ENCODE measurements at regions not wholly inside any gene's neighbourhood (a gene's known extent, or its start where the extent isn't known, plus 50 kb on each side); places are given as distances from the start of the nearest gene placed in this dataset.
"Not testable (repeated sequence)": the region's sequence is repeated elsewhere in the genome, so short reads cannot be mapped to it uniquely, and the experiment has no call there.

GRCh38 chr4:104930745-104931736 is 215.6 kb upstream of the TET2 start:
- H3K4me3 ChIP-seq (ENCODE audit: low read depth in 1 of 2, low read length in 2 of 2); H3K27ac ChIP-seq (ENCODE audit: low read depth, low read length); H3K9me3 ChIP-seq (ENCODE audit: control insufficient read depth in 1 of 2, low read length in 2 of 2); H3K36me3 ChIP-seq (ENCODE audit: control insufficient read depth in 1 of 2, insufficient read depth in 2 of 2, low read length in 2 of 2); H3K27me3 ChIP-seq (ENCODE audit: control insufficient read depth in 1 of 2, insufficient read depth in 2 of 2, low read length in 2 of 2); H3K4me1 ChIP-seq (ENCODE audit: control insufficient read depth in 1 of 2, insufficient read depth in 2 of 2, low read length in 2 of 2); H3K9ac ChIP-seq (ENCODE audit: low read depth in 1 of 2, low read length in 2 of 2): not testable (repeated sequence)

GRCh38 chr4:104938624-104939023 is 208.1 kb upstream of the TET2 start:
- Histone ChIP-seq H3K4me1 (ENCODE audit: control insufficient read depth in 1 of 2, insufficient read depth in 2 of 2, low read length in 2 of 2) (no peaks in the 10 kb centered on the region), H3K4me3 (ENCODE audit: low read depth in 1 of 2, low read length in 2 of 2) (no peak overlapping the region), H3K9ac (ENCODE audit: low read depth in 1 of 2, low read length in 2 of 2) (no peak overlapping the region), H3K27ac (ENCODE audit: low read depth, low read length) (no peak overlapping the region), H3K9me3 (ENCODE audit: control insufficient read depth in 1 of 2, low read length in 2 of 2) (no peaks in the 10 kb centered on the region), H3K36me3 (ENCODE audit: control insufficient read depth in 1 of 2, insufficient read depth in 2 of 2, low read length in 2 of 2) (no peaks in the 10 kb centered on the region), H3K27me3 (ENCODE audit: control insufficient read depth in 1 of 2, insufficient read depth in 2 of 2, low read length in 2 of 2) (no peaks in the 10 kb centered on the region)

DNA sequence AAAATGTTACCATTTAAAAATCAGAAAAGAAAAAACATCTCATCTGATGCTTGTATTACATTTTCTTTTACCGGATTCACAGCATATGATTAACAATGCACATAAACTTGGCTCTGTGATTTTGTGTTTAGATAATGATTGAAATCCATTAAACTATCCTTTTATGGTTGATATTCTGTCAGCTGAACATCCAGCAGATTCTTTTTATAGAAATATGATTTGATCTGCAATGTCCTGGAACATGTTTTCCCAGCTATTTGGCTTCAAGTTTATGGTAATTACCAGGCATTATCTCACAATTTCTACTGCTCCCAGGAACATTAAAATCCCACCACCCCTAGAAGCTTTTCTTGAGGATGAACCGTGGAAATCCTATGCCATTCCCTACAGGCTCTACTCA is 205.7 kb upstream of the TET2 start:
- no peak overlapping the region for H3K4me3 ChIP-seq (ENCODE audit: low read depth in 1 of 2, low read length in 2 of 2)
- no peak overlapping the region for H3K9ac ChIP-seq (ENCODE audit: low read depth in 1 of 2, low read length in 2 of 2)
- H3K36me3 ChIP-seq (ENCODE audit: control insufficient read depth in 1 of 2, insufficient read depth in 2 of 2, low read length in 2 of 2), result no peaks in the 10 kb centered on the region
- no peak overlapping the region for H3K27ac ChIP-seq (ENCODE audit: low read depth, low read length)
- H3K4me1 ChIP-seq (ENCODE audit: control insufficient read depth in 1 of 2, insufficient read depth in 2 of 2, low read length in 2 of 2), result no peaks in the 10 kb centered on the region
- no peaks in the 10 kb centered on the region for H3K9me3 ChIP-seq (ENCODE audit: control insufficient read depth in 1 of 2, low read length in 2 of 2)
- no peaks in the 10 kb centered on the region for H3K27me3 ChIP-seq (ENCODE audit: control insufficient read depth in 1 of 2, insufficient read depth in 2 of 2, low read length in 2 of 2)

DNA sequence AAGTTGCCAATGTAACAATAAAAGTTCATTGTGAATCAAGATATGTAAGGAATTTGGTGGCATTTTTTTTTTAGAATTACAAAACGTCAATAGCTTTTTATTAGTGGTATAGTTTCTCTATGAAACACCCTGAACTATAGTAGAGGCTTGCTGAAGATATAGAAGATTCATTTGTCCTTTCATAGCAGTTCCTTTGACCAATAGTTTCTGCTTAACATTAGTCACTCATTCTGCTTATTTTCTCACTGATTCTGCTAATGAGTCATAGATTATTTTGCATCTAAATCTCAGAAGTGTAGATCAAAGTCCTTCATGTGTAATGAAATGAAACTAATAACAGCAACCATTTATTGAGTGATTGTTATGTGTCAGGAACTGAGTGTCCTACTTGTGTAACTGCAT is 205.0 kb upstream of the TET2 start:
- Histone ChIP-seq H3K4me1 (ENCODE audit: control insufficient read depth in 1 of 2, insufficient read depth in 2 of 2, low read length in 2 of 2) (no peaks in the 10 kb centered on the region), H3K4me3 (ENCODE audit: low read depth in 1 of 2, low read length in 2 of 2) (no peak overlapping the region), H3K27ac (ENCODE audit: low read depth, low read length) (no peak overlapping the region), H3K9me3 (ENCODE audit: control insufficient read depth in 1 of 2, low read length in 2 of 2) (no peaks in the 10 kb centered on the region), H3K27me3 (ENCODE audit: control insufficient read depth in 1 of 2, insufficient read depth in 2 of 2, low read length in 2 of 2) (no peaks in the 10 kb centered on the region), H3K9ac (ENCODE audit: low read depth in 1 of 2, low read length in 2 of 2) (no peak overlapping the region), H3K36me3 (ENCODE audit: control insufficient read depth in 1 of 2, insufficient read depth in 2 of 2, low read length in 2 of 2) (no peaks in the 10 kb centered on the region)

DNA sequence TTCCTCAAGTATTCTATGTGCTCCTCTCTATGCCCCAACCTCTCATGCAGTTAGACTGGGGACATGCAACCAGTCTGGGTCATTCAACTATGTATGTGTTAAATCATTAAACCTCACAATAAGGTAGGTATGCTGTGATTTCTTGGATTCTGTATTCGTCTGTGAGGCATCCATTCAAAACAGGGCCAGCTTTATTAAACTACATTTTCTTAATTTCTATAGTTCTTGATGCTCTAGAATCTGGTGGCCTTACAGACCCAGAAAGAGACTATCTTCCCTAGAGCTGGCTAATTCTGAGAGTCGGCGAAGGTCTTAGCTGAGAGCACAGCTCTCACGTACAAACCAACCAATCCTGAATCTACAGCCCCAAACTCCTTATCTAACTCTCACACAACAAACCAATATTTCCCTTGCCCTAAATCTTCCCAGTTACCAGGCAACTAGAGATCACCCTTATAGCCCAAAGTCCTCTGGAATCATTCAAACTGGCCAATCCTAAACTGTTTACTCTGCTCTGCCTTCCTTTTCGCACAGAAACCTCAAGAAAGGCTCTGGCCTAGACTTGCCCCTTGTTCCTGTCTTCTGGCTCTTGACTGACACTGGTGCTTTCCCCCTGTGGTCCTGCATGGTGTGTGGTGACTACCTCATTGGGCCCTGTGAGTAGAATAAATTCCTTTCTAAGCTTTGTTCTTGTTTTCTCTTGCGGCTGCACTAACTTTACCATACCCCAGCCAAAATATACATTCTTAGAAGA is 203.5 kb upstream of the TET2 start:
- no peak overlapping the region for H3K9ac ChIP-seq (ENCODE audit: low read depth in 1 of 2, low read length in 2 of 2)
- H3K9me3 ChIP-seq (ENCODE audit: control insufficient read depth in 1 of 2, low read length in 2 of 2), result no peaks in the 10 kb centered on the region
- no peaks in the 10 kb centered on the region for H3K27me3 ChIP-seq (ENCODE audit: control insufficient read depth in 1 of 2, insufficient read depth in 2 of 2, low read length in 2 of 2)
- no peaks in the 10 kb centered on the region for H3K4me1 ChIP-seq (ENCODE audit: control insufficient read depth in 1 of 2, insufficient read depth in 2 of 2, low read length in 2 of 2)
- no peak overlapping the region for H3K4me3 ChIP-seq (ENCODE audit: low read depth in 1 of 2, low read length in 2 of 2)
- no peak overlapping the region for H3K27ac ChIP-seq (ENCODE audit: low read depth, low read length)
- no peaks in the 10 kb centered on the region for H3K36me3 ChIP-seq (ENCODE audit: control insufficient read depth in 1 of 2, insufficient read depth in 2 of 2, low read length in 2 of 2)

- Histone ChIP-seq H3K27me3 (ENCODE audit: control insufficient read depth in 1 of 2, insufficient read depth in 2 of 2, low read length in 2 of 2) (no peaks in the 10 kb centered on the region), H3K9ac (ENCODE audit: low read depth in 1 of 2, low read length in 2 of 2) (no peak overlapping the region), H3K36me3 (ENCODE audit: control insufficient read depth in 1 of 2, insufficient read depth in 2 of 2, low read length in 2 of 2) (no peaks in the 10 kb centered on the region), H3K27ac (ENCODE audit: low read depth, low read length) (no peak overlapping the region), H3K9me3 (ENCODE audit: control insufficient read depth in 1 of 2, low read length in 2 of 2) (no peaks in the 10 kb centered on the region), H3K4me1 (ENCODE audit: control insufficient read depth in 1 of 2, insufficient read depth in 2 of 2, low read length in 2 of 2) (no peaks in the 10 kb centered on the region), H3K4me3 (ENCODE audit: low read depth in 1 of 2, low read length in 2 of 2) (no peak overlapping the region)
These were observed 202.1 kb upstream of the TET2 start for GRCh38 chr4:104944596-104944995.

- Histone ChIP-seq H3K9me3 (ENCODE audit: control insufficient read depth in 1 of 2, low read length in 2 of 2) (no peaks in the 10 kb centered on the region), H3K4me3 (ENCODE audit: low read depth in 1 of 2, low read length in 2 of 2) (no peak overlapping the region), H3K36me3 (ENCODE audit: control insufficient read depth in 1 of 2, insufficient read depth in 2 of 2, low read length in 2 of 2) (no peaks in the 10 kb centered on the region), H3K9ac (ENCODE audit: low read depth in 1 of 2, low read length in 2 of 2) (no peak overlapping the region), H3K27me3 (ENCODE audit: control insufficient read depth in 1 of 2, insufficient read depth in 2 of 2, low read length in 2 of 2) (no peaks in the 10 kb centered on the region), H3K4me1 (ENCODE audit: control insufficient read depth in 1 of 2, insufficient read depth in 2 of 2, low read length in 2 of 2) (peaks cover 4 to 6% of the 10 kb centered on the region in 2 donors), H3K27ac (ENCODE audit: low read depth, low read length) (no peak overlapping the region)
These were observed 182.1 kb upstream of the TET2 start for GRCh38 chr4:104964410-104965175.

DNA sequence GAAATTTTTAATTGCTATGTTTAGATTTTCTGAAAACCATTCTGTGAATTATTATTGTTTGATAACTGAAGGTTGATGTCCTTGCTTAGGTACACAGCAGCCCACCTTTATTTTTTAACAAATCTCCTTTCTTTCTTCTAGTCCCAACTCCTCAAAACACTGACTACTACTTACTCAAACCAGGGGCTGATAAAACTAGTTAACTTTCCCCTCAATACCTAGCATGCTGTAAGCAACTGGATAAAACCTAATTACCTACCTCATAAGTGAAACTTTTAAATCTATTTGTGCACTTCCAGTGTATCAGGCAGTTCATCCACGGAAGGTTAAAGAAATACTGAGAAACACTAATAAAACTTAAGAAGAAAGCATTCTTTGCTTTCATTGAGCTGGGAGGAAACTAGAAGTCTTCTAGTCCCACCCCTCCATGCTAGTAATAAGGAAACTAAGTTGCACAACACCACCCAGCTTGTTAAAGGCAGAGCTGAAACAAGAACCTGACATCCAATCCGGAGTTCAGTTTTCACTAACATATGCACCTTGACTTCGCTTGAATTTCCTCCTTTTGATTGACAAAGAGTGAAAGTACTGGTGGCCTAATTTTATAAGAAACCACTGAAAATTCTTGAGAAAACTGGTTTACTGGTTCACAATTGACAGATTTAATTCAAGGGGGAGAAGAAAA is 180.2 kb upstream of the TET2 start:
- Histone ChIP-seq H3K4me3 (ENCODE audit: low read depth in 1 of 2, low read length in 2 of 2) (peak overlapping the region in 1 of 2 donors; percentile 31), H3K9ac (ENCODE audit: low read depth in 1 of 2, low read length in 2 of 2) (peak overlapping the region in 1 of 2 donors; percentile 31), H3K4me1 (ENCODE audit: control insufficient read depth in 1 of 2, insufficient read depth in 2 of 2, low read length in 2 of 2) (peaks cover 4 to 6% of the 10 kb centered on the region in 2 donors), H3K27ac (ENCODE audit: low read depth, low read length) (peak overlapping the region; percentile 30), H3K9me3 (ENCODE audit: control insufficient read depth in 1 of 2, low read length in 2 of 2) (no peaks in the 10 kb centered on the region), H3K36me3 (ENCODE audit: control insufficient read depth in 1 of 2, insufficient read depth in 2 of 2, low read length in 2 of 2) (no peaks in the 10 kb centered on the region), H3K27me3 (ENCODE audit: control insufficient read depth in 1 of 2, insufficient read depth in 2 of 2, low read length in 2 of 2) (no peaks in the 10 kb centered on the region)

DNA sequence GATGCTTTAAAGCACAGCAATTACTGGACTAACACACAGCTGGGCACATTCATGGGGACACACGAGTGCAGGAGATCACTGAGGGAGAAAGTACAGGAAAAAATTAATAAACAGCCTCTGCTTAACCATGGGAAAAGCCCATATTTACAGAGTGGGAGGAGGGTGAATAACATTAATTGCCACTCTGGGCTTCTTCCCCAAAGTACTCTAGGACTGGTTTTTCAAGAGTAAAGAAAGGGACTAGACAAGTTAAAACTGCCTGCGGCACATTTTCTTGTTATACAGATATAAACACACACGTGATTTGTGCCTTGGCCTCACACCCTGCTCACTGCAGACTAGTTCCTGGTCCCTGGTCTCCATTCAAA is 179.7 kb upstream of the TET2 start:
- peak overlapping the region; percentile 30 for H3K27ac ChIP-seq (ENCODE audit: low read depth, low read length)
- H3K36me3 ChIP-seq (ENCODE audit: control insufficient read depth in 1 of 2, insufficient read depth in 2 of 2, low read length in 2 of 2), result no peaks in the 10 kb centered on the region
- H3K4me1 ChIP-seq (ENCODE audit: control insufficient read depth in 1 of 2, insufficient read depth in 2 of 2, low read length in 2 of 2), result peaks cover 4 to 6% of the 10 kb centered on the region in 2 donors
- H3K9me3 ChIP-seq (ENCODE audit: control insufficient read depth in 1 of 2, low read length in 2 of 2), result no peaks in the 10 kb centered on the region
- peak overlapping the region in 1 of 2 donors; percentile 31 for H3K4me3 ChIP-seq (ENCODE audit: low read depth in 1 of 2, low read length in 2 of 2)
- no peaks in the 10 kb centered on the region for H3K27me3 ChIP-seq (ENCODE audit: control insufficient read depth in 1 of 2, insufficient read depth in 2 of 2, low read length in 2 of 2)
- H3K9ac ChIP-seq (ENCODE audit: low read depth in 1 of 2, low read length in 2 of 2), result peak overlapping the region in 1 of 2 donors; percentile 31
